ENCODE measurements at regions not wholly inside any gene's neighbourhood (a gene's known extent, or its start where the extent isn't known, plus 50 kb on each side); places are given as distances from the start of the nearest gene placed in this dataset.

DNA sequence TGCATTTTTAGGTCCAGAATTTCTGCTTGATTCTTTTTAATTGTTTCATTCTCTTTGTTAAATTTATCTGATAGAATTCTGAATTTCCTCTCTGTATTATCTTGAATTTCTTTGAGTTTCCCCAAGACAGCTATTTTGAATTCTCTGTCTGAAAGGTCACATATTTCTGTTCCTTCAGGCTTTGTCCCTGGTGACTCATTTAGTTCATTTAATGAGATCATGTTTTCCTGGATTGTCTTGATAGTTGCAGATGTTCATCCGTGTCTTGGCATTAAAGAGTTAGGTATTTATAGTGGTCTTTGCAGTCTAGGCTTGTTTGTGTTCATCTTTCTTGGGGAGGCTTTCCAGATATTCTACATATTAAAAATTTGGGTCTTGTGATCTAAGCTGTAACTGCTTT, 694.8 kb upstream of the CCDC179 start:
- intact Hi-C loops (cut with DNase I): no loop called here
- Histone ChIP-seq H3K9me3 (replicated peaks in 1 of 3) (no peaks in the 10 kb centered on the region), H3K27me3 (no peaks in the 10 kb centered on the region), H3K4me1 (replicated peaks in 1 of 2) (no peaks in the 10 kb centered on the region), H3K36me3 (replicated peaks in 1 of 2) (no peaks in the 10 kb centered on the region), H3K4me3 (no peak overlapping the region), H3K27ac (no peak overlapping the region)
- whole genome bisulfite sequencing, 4 donors: 60 to 74% (median 64%) methylated on average over 1 of the region's 1 CpG
- DNase-seq: no peak
- TF ChIP-seq, protein P1, sequence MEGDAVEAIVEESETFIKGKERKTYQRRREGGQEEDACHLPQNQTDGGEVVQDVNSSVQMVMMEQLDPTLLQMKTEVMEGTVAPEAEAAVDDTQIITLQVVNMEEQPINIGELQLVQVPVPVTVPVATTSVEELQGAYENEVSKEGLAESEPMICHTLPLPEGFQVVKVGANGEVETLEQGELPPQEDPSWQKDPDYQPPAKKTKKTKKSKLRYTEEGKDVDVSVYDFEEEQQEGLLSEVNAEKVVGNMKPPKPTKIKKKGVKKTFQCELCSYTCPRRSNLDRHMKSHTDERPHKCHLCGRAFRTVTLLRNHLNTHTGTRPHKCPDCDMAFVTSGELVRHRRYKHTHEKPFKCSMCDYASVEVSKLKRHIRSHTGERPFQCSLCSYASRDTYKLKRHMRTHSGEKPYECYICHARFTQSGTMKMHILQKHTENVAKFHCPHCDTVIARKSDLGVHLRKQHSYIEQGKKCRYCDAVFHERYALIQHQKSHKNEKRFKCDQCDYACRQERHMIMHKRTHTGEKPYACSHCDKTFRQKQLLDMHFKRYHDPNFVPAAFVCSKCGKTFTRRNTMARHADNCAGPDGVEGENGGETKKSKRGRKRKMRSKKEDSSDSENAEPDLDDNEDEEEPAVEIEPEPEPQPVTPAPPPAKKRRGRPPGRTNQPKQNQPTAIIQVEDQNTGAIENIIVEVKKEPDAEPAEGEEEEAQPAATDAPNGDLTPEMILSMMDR (IDR thresholded peaks at IDR 0.05): no peak
- no peak for TF ChIP-seq POLR2A (IDR thresholded peaks at IDR 0.05)

DNA sequence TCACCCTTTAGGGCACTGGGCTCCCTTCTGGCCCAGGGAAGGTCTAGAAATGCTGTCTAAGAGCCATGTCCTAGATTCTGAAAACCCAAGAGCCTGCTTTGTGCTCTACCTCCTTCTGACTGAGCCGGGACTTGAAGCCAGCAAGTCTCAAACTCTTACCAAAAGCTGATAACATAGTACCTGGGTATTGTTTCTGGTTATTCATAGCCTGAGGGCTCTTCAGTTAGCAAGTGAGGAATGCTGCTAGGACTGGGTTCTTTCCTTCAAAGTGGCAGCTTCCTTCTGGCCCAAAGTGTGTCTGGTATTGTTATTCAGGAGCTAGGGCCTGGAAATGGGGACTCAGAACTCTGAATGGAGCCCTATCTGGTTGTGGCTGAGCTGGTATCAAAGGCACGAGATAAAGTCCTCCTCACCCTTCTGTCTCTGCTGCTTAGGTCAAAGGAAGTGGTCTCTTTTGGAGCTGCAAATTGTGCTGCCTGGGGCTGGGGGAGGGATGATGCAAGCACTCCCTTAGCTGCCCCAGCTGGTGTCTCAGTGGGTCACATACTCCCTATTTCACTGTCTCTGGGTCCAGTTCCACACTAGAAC, 696.0 kb upstream of the CCDC179 start:
- TF ChIP-seq, protein P1 (IDR thresholded peaks at IDR 0.05): no peak
- no peak for TF ChIP-seq POLR2A (IDR thresholded peaks at IDR 0.05)

DNA sequence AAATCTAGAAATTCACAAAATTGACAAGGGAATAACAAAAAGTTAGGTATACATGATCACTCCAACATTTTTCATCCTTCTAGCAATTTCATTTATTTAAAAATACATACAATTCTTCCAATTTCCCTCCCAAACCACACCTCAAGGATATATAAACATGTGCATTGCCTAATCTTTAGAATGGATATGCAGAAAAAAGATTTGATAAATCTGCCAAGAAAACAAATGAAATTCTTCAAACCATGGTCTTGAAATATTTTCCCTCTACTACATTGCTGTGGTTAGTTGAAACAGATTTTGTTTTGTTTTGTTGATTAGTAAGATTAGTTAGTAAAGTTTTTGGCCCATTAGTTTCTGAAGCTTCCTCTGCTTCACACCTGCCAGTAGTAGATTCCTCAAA, 703.3 kb upstream of the CCDC179 start:
- intact Hi-C loops (cut with DNase I): no loop called here
- Histone ChIP-seq H3K9me3 (replicated peaks in 1 of 3) (no peaks in the 10 kb centered on the region), H3K4me1 (replicated peaks in 1 of 2) (no peaks in the 10 kb centered on the region), H3K27ac (no peak overlapping the region), H3K27me3 (no peaks in the 10 kb centered on the region), H3K36me3 (replicated peaks in 1 of 2) (no peaks in the 10 kb centered on the region), H3K4me3 (no peak overlapping the region)
- DNase-seq: no peak
- TF ChIP-seq, protein P1 (IDR thresholded peaks at IDR 0.05): no peak
- TF ChIP-seq POLR2A (IDR thresholded peaks at IDR 0.05): no peak

More for the DNA sequence above, 696.0 kb upstream of the CCDC179 start:
- Histone ChIP-seq H3K4me3 (no peak overlapping the region), H3K27ac (no peak overlapping the region), H3K9me3 (replicated peaks in 1 of 3) (no peaks in the 10 kb centered on the region), H3K36me3 (replicated peaks in 1 of 2) (no peaks in the 10 kb centered on the region), H3K4me1 (replicated peaks in 1 of 2) (no peaks in the 10 kb centered on the region), H3K27me3 (no peaks in the 10 kb centered on the region)
- no peak for DNase-seq
- intact Hi-C loops (cut with DNase I): no loop called here
- WGBS, 4 donors: 79 to 93% (median 82%) methylated on average over 2 of the region's 2 CpGs

DNA sequence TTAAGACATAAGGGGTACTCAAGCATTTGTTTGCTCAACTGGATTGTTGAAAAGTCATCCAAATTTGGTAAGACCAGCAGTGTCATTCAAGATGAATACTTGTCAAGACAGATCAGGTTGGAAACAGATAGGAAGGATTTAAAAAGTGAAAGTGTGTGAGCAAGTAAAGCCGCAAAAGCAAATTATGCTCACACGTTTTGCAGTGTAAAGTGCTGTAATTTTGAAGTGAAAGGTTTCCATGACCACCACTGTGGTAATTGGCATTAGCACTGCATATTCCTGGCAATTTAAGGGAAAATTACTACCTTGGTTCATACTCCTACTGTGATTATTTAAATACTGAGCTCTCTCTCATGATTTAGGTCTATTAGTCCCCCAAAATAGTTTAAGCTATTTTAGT, 704.1 kb upstream of the CCDC179 start:
- no peaks in the 10 kb centered on the region for H3K4me1 ChIP-seq (replicated peaks in 1 of 2)
- no peaks in the 10 kb centered on the region for H3K9me3 ChIP-seq (replicated peaks in 1 of 3)
- no peaks in the 10 kb centered on the region for H3K27me3 ChIP-seq
- H3K36me3 ChIP-seq (replicated peaks in 1 of 2): no peaks in the 10 kb centered on the region
- 81 to 87% (median 85%) methylated on average over 2 of the region's 2 CpGs for WGBS, 4 donors
- no peak overlapping the region for H3K4me3 ChIP-seq
- no peak for DNase-seq
- intact Hi-C loops (cut with DNase I): no loop called here
- H3K27ac ChIP-seq: no peak overlapping the region
- TF ChIP-seq, protein P1 (IDR thresholded peaks at IDR 0.05): no peak
- no peak for TF ChIP-seq POLR2A (IDR thresholded peaks at IDR 0.05)
